K562 (cell line): ENCODE measurements at regions not wholly inside any gene's neighbourhood (a gene's known extent, or its start where the extent isn't known, plus 50 kb on each side); places are given as distances from the start of the nearest gene placed in this dataset.

Source experiments
- ATAC-seq: fragments of 200-7000 bp; cut with Tn5 transposase; 3 replicates; pipeline ENCODE4 v1.9.1; 2020; ENCODE audit warnings: moderate library complexity
- BruUV-seq: library from RNA; stranded (reverse); fragments of 400-500 nt; replicated peaks from 2 replicates; lab custom pipeline; 2021; lab: Mats Ljungman, UMichigan
- CTCF ChIA-PET: fragments of 300-600 bp; formaldehyde crosslinking; extraction: SDS; loops from one replicate; lab custom pipeline; 2021; ENCODE audit warnings: low intra/inter-chr PET ratio; lab: Yijun Ruan, JAX
- POLR2A ChIA-PET: fragments of 300-600, 350-650 bp; sonication (Branson Sonifier 250); formaldehyde crosslinking; extraction: SDS; loops from one replicate; lab custom pipeline; 2021; ENCODE audit warnings: antibody characterized with exemption, inconsistent platforms; lab: Yijun Ruan, JAX
- DNase-seq, 4 experiments: peaks; one replicate each; pipeline versions ENCODE4 v3.0.0 to v3.0.0-alpha.2; 2011 to 2018; ENCODE audit warnings: low spot score in 3 of 4, mixed read lengths in 3 of 4; ENCODE audit errors: extremely low read depth in 1 of 4
- FAIRE-seq: peaks from 2 replicates; lab custom pipeline; 2011; peaks lifted over from hg19 to GRCh38; lab: Jason Lieb, UNC
- H2AFZ ChIP-seq: 2 replicates; pipeline ENCODE4 v1.6.0; 2011; ENCODE audit warnings: low read depth, low read length, control low read depth, inconsistent platforms
- H3K27ac ChIP-seq: fragments of 200-600 bp; 3 replicates; pipeline ENCODE4 v1.8.0; 2011; ENCODE audit warnings: low read depth, mild to moderate bottlenecking, control low read depth, inconsistent platforms, low read length, moderate library complexity, mixed read lengths; ENCODE audit errors: extremely low read depth
- H3K27me3 ChIP-seq, 2 experiments: fragments of 300-600 bp in 1 of 2; 2 replicates in 1 of 2; 3 replicates in 1 of 2; pipeline versions ENCODE4 v1.6.0 to v1.8.0; 2011; ENCODE audit warnings: inconsistent platforms in 2 of 2, low read length in 2 of 2, mild to moderate bottlenecking in 1 of 2, mixed read lengths in 1 of 2, moderate library complexity in 1 of 2; ENCODE audit not compliant: control insufficient read depth in 2 of 2, insufficient read depth in 2 of 2
- H3K36me3 ChIP-seq: fragments of 300-600 bp; 3 replicates; pipeline ENCODE4 v1.8.0; 2011; ENCODE audit warnings: mild to moderate bottlenecking, low read length, inconsistent platforms; ENCODE audit not compliant: control insufficient read depth, insufficient read depth
- H3K4me1 ChIP-seq, 2 experiments: fragments of 200-600 bp in 1 of 2; replicated peaks in 1 of 2; 2 replicates in 1 of 2; 3 replicates in 1 of 2; pipeline versions ENCODE4 v1.5.1 to v1.8.0; 2011; ENCODE audit warnings: inconsistent platforms in 2 of 2, low read length in 2 of 2, mild to moderate bottlenecking in 1 of 2, mixed read lengths in 1 of 2, moderate library complexity in 1 of 2; ENCODE audit not compliant: control insufficient read depth in 2 of 2, insufficient read depth in 2 of 2
- H3K4me2 ChIP-seq: 2 replicates; pipeline ENCODE4 v1.6.1; 2011; ENCODE audit warnings: low read length, control low read depth, inconsistent platforms, mixed read lengths; ENCODE audit not compliant: insufficient read depth
- H3K4me3 ChIP-seq: fragments of 200-600 bp; sonication (generic), shearing (Covaris generic); 2 replicates; pipeline ENCODE4 v1.5.1; 2016; ENCODE audit warnings: control low read depth, inconsistent platforms
- H3K79me2 ChIP-seq: fragments of 200-600 bp; 3 replicates; pipeline ENCODE4 v1.8.0; 2011; ENCODE audit warnings: low read length, inconsistent platforms; ENCODE audit not compliant: control insufficient read depth, insufficient read depth
- H3K9ac ChIP-seq, 2 experiments: 2 replicates each; pipeline versions ENCODE4 v1.6.0 to v1.6.1; 2011; ENCODE audit warnings: low read depth in 2 of 2, low read length in 2 of 2, control low read depth in 1 of 2, inconsistent platforms in 1 of 2, mild to moderate bottlenecking in 1 of 2, mixed read lengths in 1 of 2; ENCODE audit not compliant: insufficient read depth in 1 of 2
- H3K9me1 ChIP-seq: one replicate; pipeline ENCODE4 v1.6.0; 2011; ENCODE audit warnings: inconsistent platforms, mild to moderate bottlenecking, low read length, moderate library complexity; ENCODE audit not compliant: control insufficient read depth, insufficient read depth
- H3K9me3 ChIP-seq: replicated peaks from 2 replicates; pipeline ENCODE4 v1.5.1; 2011; ENCODE audit warnings: low read depth, low read length, inconsistent platforms; ENCODE audit not compliant: control insufficient read depth, insufficient read depth
- H4K20me1 ChIP-seq: replicated peaks from 2 replicates; pipeline ENCODE4 v1.6.1; 2011; ENCODE audit warnings: low read length, inconsistent platforms, mixed read lengths; ENCODE audit not compliant: control insufficient read depth, insufficient read depth
- CBX2 ChIP-seq: fragments of 200-600 bp; sonication (generic); IDR thresholded peaks from one replicate; pipeline ENCODE4 v1.6.1; 2012; ENCODE audit warnings: mild to moderate bottlenecking, low read length, inconsistent platforms; ENCODE audit not compliant: insufficient read depth, poor library complexity, severe bottlenecking
- PRDM10 ChIP-seq: fragments of 450-650 bp; IDR thresholded peaks from 2 replicates; pipeline ENCODE4 v1.6.1; 2018; ENCODE audit not compliant: partially characterized antibody
- ZC3H4 ChIP-seq: sonication (generic); formaldehyde crosslinking; IDR thresholded peaks from 2 replicates; pipeline ENCODE4 v1.9.0; 2021; ENCODE audit warnings: missing genetic modification reagents, borderline replicate concordance
- WGBS: fragments of 100-300 bp; shearing (Covaris generic); methylation state at CpG from one replicate; pipeline ENCODE4 v1.1.6; 2016; ENCODE audit warnings: low coverage, mixed read lengths; ENCODE audit not compliant: insufficient coverage; ENCODE audit errors: missing lambda C conversion rate; 5-methylcytosine and 5-hydroxymethylcytosine counted together
- in situ Hi-C: fragments of 300-500 bp; cut with MboI; formaldehyde crosslinking; loops from 4 replicates; pipeline ENCODE4 v1.15.0; 2018; ENCODE audit warnings: inconsistent platforms, mixed read lengths
- intact Hi-C: fragments of 100-400 bp; cut with micrococcal nuclease; formaldehyde crosslinking; loops from 2 replicates; pipeline ENCODE4 v1.14.2; 2022

GRCh38 chr2:172340394-172340793 lies 87.0 kb upstream of the ITGA6 start:
- no peak overlapping the region for H3K9ac ChIP-seq
- WGBS = 2% methylated on average over 4 of the region's 4 CpGs
- H3K27ac ChIP-seq = no peak overlapping the region

More at GRCh38 chr2:172340394-172340793, 87.0 kb upstream of the ITGA6 start:
- H3K79me2 ChIP-seq = no peaks in the 10 kb centered on the region
- no peaks in the 10 kb centered on the region for H3K4me1 ChIP-seq
- ChIA-PET POLR2A (no interaction called here), CTCF (no interaction called here)
- ATAC-seq = no peak
- no peak for FAIRE-seq
- no peak overlapping the region for H2AFZ ChIP-seq
- no peak for DNase-seq
- no TSS peak for BruUV-seq
- no peak overlapping the region for H3K4me3 ChIP-seq
- no peaks in the 10 kb centered on the region for H3K36me3 ChIP-seq
- TF ChIP-seq CBX2 = no peak
- TF ChIP-seq ZC3H4 (CRISPR knock-in tag) = no peak
- no peak for TF ChIP-seq PRDM10
- peaks cover 5% of the 10 kb centered on the region in 2 experiments; a peak in 2 of 5 replicates for H3K27me3 ChIP-seq
- H3K4me2 ChIP-seq = no peak overlapping the region
- H3K9me1 ChIP-seq = no peaks in the 10 kb centered on the region
- no peaks in the 10 kb centered on the region for H3K9me3 ChIP-seq
- no peaks in the 10 kb centered on the region for H4K20me1 ChIP-seq
- intact Hi-C loops (no loop called here), in situ Hi-C loops (no loop called here)
